PC-3 (cell line): ENCODE measurements at regions not wholly inside any gene's neighbourhood (a gene's known extent, or its start where the extent isn't known, plus 50 kb on each side); places are given as distances from the start of the nearest gene placed in this dataset.
"Not testable (repeated sequence)": the region's sequence is repeated elsewhere in the genome, so short reads cannot be mapped to it uniquely, and the experiment has no call there.

ENCODE experiments used
- ATAC-seq: fragments of 200-7000 bp; cut with Tn5 transposase; 2 replicates; pipeline ENCODE4 v1.9.1; 2020; ENCODE audit warnings: mild to moderate bottlenecking, moderate library complexity
- BruUV-seq: library from RNA; stranded (reverse); fragments of 400-500 nt; replicated peaks from 2 replicates; lab custom pipeline; 2021; lab: Mats Ljungman, UMichigan
- CTCF ChIA-PET: fragments of 300-600 bp; sonication (Branson Sonifier 250); formaldehyde crosslinking; loops from one replicate; lab custom pipeline; 2022; ENCODE audit warnings: antibody characterized with exemption; lab: Charles Lee
- POLR2A ChIA-PET: fragments of 300-600 bp; sonication (Branson Sonifier 250); formaldehyde crosslinking; loops from one replicate; lab custom pipeline; 2022; ENCODE audit warnings: antibody characterized with exemption; ENCODE audit not compliant: unreplicated experiment; lab: Charles Lee
- DNase-seq: peaks from one replicate; pipeline ENCODE4 v3.0.0-alpha.2; 2015
- H2AFZ ChIP-seq: fragments of 300-600 bp; sonication (generic); 2 replicates; pipeline ENCODE4 v1.6.0; 2016; ENCODE audit warnings: antibody characterized with exemption, low read length
- H3F3A ChIP-seq: fragments of 300-600 bp; sonication (generic); one replicate; pipeline ENCODE4 v1.6.0; 2017; ENCODE audit warnings: antibody characterized with exemption, low read length, control low read depth, mild to moderate bottlenecking; ENCODE audit not compliant: unreplicated experiment
- H3K27ac ChIP-seq: fragments of 300-600 bp; sonication (generic); 2 replicates; pipeline ENCODE4 v1.5.1; 2016; ENCODE audit warnings: mild to moderate bottlenecking, low read length
- H3K27me3 ChIP-seq: fragments of 300-600 bp; sonication (generic); 2 replicates; pipeline ENCODE4 v1.6.1; 2016; ENCODE audit warnings: low read length, mixed read lengths
- H3K36me3 ChIP-seq: fragments of 300-600 bp; sonication (generic); 2 replicates; pipeline ENCODE4 v1.6.1; 2016; ENCODE audit warnings: low read depth, mixed run types, low read length, mixed read lengths
- H3K4me1 ChIP-seq: fragments of 300-600 bp; sonication (generic); 2 replicates; pipeline ENCODE4 v1.5.1; 2016; ENCODE audit warnings: low read length; ENCODE audit not compliant: insufficient read depth
- H3K4me2 ChIP-seq: fragments of 300-600 bp; sonication (generic); 2 replicates; pipeline ENCODE4 v1.6.0; 2016; ENCODE audit warnings: low read length
- H3K4me3 ChIP-seq: fragments of 300-600 bp; sonication (generic); 2 replicates; pipeline ENCODE4 v1.5.1; 2016; ENCODE audit warnings: mild to moderate bottlenecking, low read length, mixed read lengths
- H3K79me2 ChIP-seq: fragments of 300-600 bp; sonication (generic); 2 replicates; pipeline ENCODE4 v1.6.1; 2017; ENCODE audit warnings: low read length, mixed read lengths
- H3K9ac ChIP-seq: fragments of 300-600 bp; sonication (generic); 2 replicates; pipeline ENCODE4 v1.6.0; 2016; ENCODE audit warnings: mild to moderate bottlenecking, low read length
- H3K9me2 ChIP-seq: fragments of 300-600 bp; sonication (generic); replicated peaks from 2 replicates; pipeline ENCODE4 v1.6.1; 2016; ENCODE audit warnings: mixed run types, low read length, mixed read lengths
- H3K9me3 ChIP-seq: fragments of 300-600 bp; sonication (generic); 2 replicates; pipeline ENCODE4 v1.6.1; 2016; ENCODE audit warnings: low read length, mixed read lengths
- H4K20me1 ChIP-seq: fragments of 300-600 bp; sonication (generic); 2 replicates; pipeline ENCODE4 v1.6.1; 2016; ENCODE audit warnings: low read length, mixed read lengths
- CTCF ChIP-seq: fragments of 300-600 bp; sonication (generic); conservative IDR thresholded peaks from 2 replicates; pipeline ENCODE4 v1.5.1; 2017; ENCODE audit warnings: antibody characterized with exemption, low read depth, mild to moderate bottlenecking, low read length
- EZH2 ChIP-seq: fragments of 300-600 bp; sonication (generic); IDR thresholded peaks from one replicate; pipeline ENCODE4 v1.6.1; 2017; ENCODE audit warnings: antibody characterized with exemption, mild to moderate bottlenecking, low read length; ENCODE audit not compliant: unreplicated experiment
- EZH2phosphoT487 ChIP-seq: fragments of 300-600 bp; sonication (generic); IDR thresholded peaks from 2 replicates; pipeline ENCODE4 v1.6.1; 2018; ENCODE audit warnings: mild to moderate bottlenecking, antibody characterized with exemption, low read length, borderline replicate concordance
- intact Hi-C: fragments of 100-400 bp; cut with micrococcal nuclease; formaldehyde crosslinking; loops from 2 replicates; pipeline ENCODE4 v1.9.0; 2023

DNA sequence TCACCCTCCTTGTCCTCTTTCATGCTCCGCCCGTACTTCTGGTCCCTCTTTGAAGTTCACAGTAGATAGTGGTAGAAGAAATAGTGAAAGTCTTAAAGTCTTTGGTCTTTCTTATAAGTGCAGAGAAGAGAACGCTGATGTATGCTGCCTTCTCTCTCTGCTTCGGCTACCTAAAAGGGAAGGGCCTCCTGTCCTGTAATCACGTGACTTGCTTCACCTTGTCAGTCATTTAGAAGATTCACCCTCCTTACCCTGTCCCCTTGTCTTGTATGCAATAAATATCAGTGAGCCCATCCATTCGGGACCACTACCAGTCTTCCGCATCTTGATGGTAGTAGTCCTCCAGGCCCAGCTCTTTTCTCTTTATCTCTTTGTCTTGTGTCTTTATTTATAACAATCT, 144.6 kb downstream of the ARL4C start:
- no peaks in the 10 kb centered on the region for H3K36me3 ChIP-seq
- ATAC-seq (no peak), DNase-seq (no peak)
- BruUV-seq = no TSS peak
- TF ChIP-seq EZH2phosphoT487 (no peak), CTCF (no peak), EZH2 (no peak)
- no peak overlapping the region for H2AFZ ChIP-seq
- H4K20me1 ChIP-seq = no peaks in the 10 kb centered on the region
- H3K4me3 ChIP-seq = no peak overlapping the region
- POLR2A ChIA-PET = no interaction called here
- no peaks in the 10 kb centered on the region for H3F3A ChIP-seq
- no peak overlapping the region for H3K4me2 ChIP-seq
- H3K9me2 ChIP-seq = no peaks in the 10 kb centered on the region
- intact Hi-C loops = no loop called here
- CTCF ChIA-PET = no interaction called here
- H3K79me2 ChIP-seq = no peaks in the 10 kb centered on the region
- no peak overlapping the region for H3K27ac ChIP-seq
- H3K27me3 ChIP-seq = no peaks in the 10 kb centered on the region
- no peaks in the 10 kb centered on the region for H3K9me3 ChIP-seq
- H3K4me1 ChIP-seq = no peaks in the 10 kb centered on the region
- no peak overlapping the region for H3K9ac ChIP-seq

DNA sequence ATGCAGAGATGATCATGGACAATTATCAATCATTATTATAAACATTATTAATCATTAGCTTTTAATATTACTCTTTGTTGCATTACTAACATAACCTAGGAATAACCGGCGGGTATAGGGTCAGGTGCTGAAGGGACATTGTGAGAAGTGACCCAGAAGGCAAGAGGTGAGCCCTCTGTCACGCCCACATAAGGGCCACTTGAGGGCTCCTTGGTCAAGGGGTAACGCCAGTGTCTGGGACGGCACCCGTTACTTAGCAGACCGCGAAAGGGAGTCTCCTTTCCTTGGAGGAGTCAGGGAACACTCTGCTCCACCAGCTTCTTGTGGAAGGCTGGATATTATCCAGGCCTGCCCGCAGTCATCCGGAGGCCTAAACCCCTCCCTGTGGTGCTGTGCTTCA, 145.0 kb downstream of the ARL4C start:
- intact Hi-C loops = not testable (repeated sequence)

GRCh38 chr2:234348081-234348480, 148.8 kb downstream of the ARL4C start:
- intact Hi-C loops = no loop called here
- H4K20me1 ChIP-seq = no peaks in the 10 kb centered on the region
- CTCF ChIA-PET = no interaction called here
- H3K4me3 ChIP-seq = no peak overlapping the region
- TF ChIP-seq EZH2 (no peak), EZH2phosphoT487 (no peak), CTCF (no peak)
- H3K79me2 ChIP-seq = no peaks in the 10 kb centered on the region
- DNase-seq = no peak
- no peaks in the 10 kb centered on the region for H3K9me2 ChIP-seq
- no peaks in the 10 kb centered on the region for H3K4me1 ChIP-seq
- no peak overlapping the region for H3K9ac ChIP-seq
- H3K9me3 ChIP-seq = no peaks in the 10 kb centered on the region
- no peaks in the 10 kb centered on the region for H3F3A ChIP-seq
- H3K27ac ChIP-seq = no peak overlapping the region
- no peak for ATAC-seq
- no peak overlapping the region for H3K4me2 ChIP-seq
- no TSS peak for BruUV-seq
- H2AFZ ChIP-seq = no peak overlapping the region
- POLR2A ChIA-PET = no interaction called here
- no peaks in the 10 kb centered on the region for H3K27me3 ChIP-seq
- no peaks in the 10 kb centered on the region for H3K36me3 ChIP-seq

More for the DNA sequence above, 145.0 kb downstream of the ARL4C start:
- H4K20me1 ChIP-seq, H3K79me2 ChIP-seq, ATAC-seq, H3K27ac ChIP-seq, DNase-seq, H2AFZ ChIP-seq, H3K4me2 ChIP-seq, H3K27me3 ChIP-seq, H3K36me3 ChIP-seq, BruUV-seq, H3K9ac ChIP-seq, H3K4me3 ChIP-seq, H3F3A ChIP-seq, POLR2A ChIA-PET, H3K4me1 ChIP-seq, H3K9me2 ChIP-seq, H3K9me3 ChIP-seq, CTCF ChIA-PET: not testable (repeated sequence)
